BJ (cell line): ENCODE measurements at regions not wholly inside any gene's neighbourhood (a gene's known extent, or its start where the extent isn't known, plus 50 kb on each side); places are given as distances from the start of the nearest gene placed in this dataset.

Experiments used
- CTCF ChIA-PET: fragments of 350-600 bp; formaldehyde crosslinking; extraction: SDS; loops from one replicate; lab custom pipeline; 2021; ENCODE audit warnings: antibody characterized with exemption, inconsistent platforms; lab: Yijun Ruan, JAX
- POLR2A ChIA-PET: fragments of 300-600 bp; sonication (Branson Sonifier 250); formaldehyde crosslinking; extraction: SDS; loops from one replicate; lab custom pipeline; 2021; ENCODE audit warnings: antibody characterized with exemption; lab: Charles Lee
- DNase-seq: peaks from one replicate; pipeline ENCODE4 v3.0.0-alpha.2; 2011; ENCODE audit warnings: low read depth
- H3K27me3 ChIP-seq: 2 replicates; pipeline ENCODE4 v1.6.0; 2011; ENCODE audit warnings: low read length; ENCODE audit not compliant: control insufficient read depth, insufficient read depth
- H3K36me3 ChIP-seq: 2 replicates; pipeline ENCODE4 v1.5.1; 2011; ENCODE audit warnings: low read length; ENCODE audit not compliant: control insufficient read depth, insufficient read depth
- H3K4me3 ChIP-seq: 2 replicates; pipeline ENCODE4 v1.5.1; 2011; ENCODE audit warnings: low read depth, mild to moderate bottlenecking, control low read depth, low read length
- CTCF ChIP-seq: IDR thresholded peaks from 2 replicates; pipeline ENCODE4 v1.5.1; 2011; ENCODE audit warnings: low read depth, mild to moderate bottlenecking, control low read depth, inconsistent platforms, low read length, moderate library complexity; ENCODE audit not compliant: insufficient read depth

GRCh38 chr6:164243012-164243610 lies 828.6 kb downstream of the QKI start:
- no peak overlapping the region for H3K4me3 ChIP-seq
- TF ChIP-seq CTCF = no peak
- no peak for DNase-seq
- no peaks in the 10 kb centered on the region for H3K27me3 ChIP-seq
- no peaks in the 10 kb centered on the region for H3K36me3 ChIP-seq
- POLR2A ChIA-PET = no interaction called here
- CTCF ChIA-PET = no interaction called here

- Histone ChIP-seq H3K27me3 (no peaks in the 10 kb centered on the region), H3K4me3 (no peak overlapping the region), H3K36me3 (no peaks in the 10 kb centered on the region)
- ChIA-PET POLR2A (no interaction called here), CTCF (no interaction called here)
- TF ChIP-seq CTCF = no peak
- DNase-seq = no peak
Observed at GRCh38 chr6:164230804-164231203, 816.3 kb downstream of the QKI start.

- DNase-seq = no peak
- ChIA-PET POLR2A (no interaction called here), CTCF (no interaction called here)
- Histone ChIP-seq H3K4me3 (no peak overlapping the region), H3K27me3 (no peaks in the 10 kb centered on the region), H3K36me3 (no peaks in the 10 kb centered on the region)
- TF ChIP-seq CTCF = no peak
Observed at GRCh38 chr6:164230259-164230658, 815.7 kb downstream of the QKI start.

GRCh38 chr6:164229716-164230115 lies 815.2 kb downstream of the QKI start:
- CTCF ChIA-PET = no interaction called here
- Histone ChIP-seq H3K4me3 (no peak overlapping the region), H3K36me3 (no peaks in the 10 kb centered on the region), H3K27me3 (no peaks in the 10 kb centered on the region)
- POLR2A ChIA-PET = no interaction called here
- TF ChIP-seq CTCF = no peak
- DNase-seq = no peak

GRCh38 chr6:164227952-164228522 lies 813.5 kb downstream of the QKI start:
- CTCF ChIA-PET = no interaction called here
- TF ChIP-seq CTCF = no peak
- no peaks in the 10 kb centered on the region for H3K36me3 ChIP-seq
- H3K27me3 ChIP-seq = no peaks in the 10 kb centered on the region
- POLR2A ChIA-PET = no interaction called here
- H3K4me3 ChIP-seq = no peak overlapping the region
- DNase-seq = no peak
